ENCODE measurements at regions not wholly inside any gene's neighbourhood (a gene's known extent, or its start where the extent isn't known, plus 50 kb on each side); places are given as distances from the start of the nearest gene placed in this dataset.

DNA sequence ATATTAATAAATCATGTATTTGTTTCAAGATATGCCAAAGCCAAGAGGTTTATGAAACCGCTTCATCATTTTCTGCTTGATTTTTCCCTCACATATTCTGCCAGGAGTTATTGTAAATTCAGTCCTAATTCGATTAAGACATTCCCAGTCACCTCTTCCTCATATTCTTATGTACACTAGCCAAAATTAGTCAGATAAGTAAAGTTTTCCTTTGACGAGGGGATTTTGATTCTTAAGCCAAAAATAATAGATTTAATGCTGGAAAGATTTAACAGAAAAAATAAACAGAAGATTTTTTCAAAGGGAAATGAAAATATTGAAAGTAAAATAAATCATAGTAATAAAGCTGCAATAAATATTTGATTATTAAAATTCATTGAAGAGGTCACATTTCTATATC, 51.0 kb upstream of the VEGFC start:
- no peak overlapping the region for H3K27ac ChIP-seq
- H3K4me3 ChIP-seq = no peak overlapping the region

DNA sequence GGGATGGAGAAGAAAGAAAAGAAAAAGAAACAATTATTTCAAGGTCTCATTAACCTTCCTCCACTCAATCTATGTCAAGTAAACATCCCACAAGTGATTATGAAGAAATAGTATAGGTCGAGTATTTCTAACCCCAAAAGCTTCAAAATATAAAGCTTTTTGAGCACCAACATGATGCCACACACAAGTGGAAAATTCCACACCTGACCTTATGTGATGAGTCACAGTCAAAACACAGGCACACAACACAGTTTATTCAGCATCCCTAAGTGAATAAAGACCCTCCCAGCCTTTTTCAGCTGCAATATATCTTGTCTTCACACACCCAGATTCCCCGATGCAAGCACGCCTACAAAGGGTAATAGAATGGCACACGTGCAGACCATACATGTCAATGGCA, 51.7 kb upstream of the VEGFC start:
- Histone ChIP-seq H3K4me3 (no peak overlapping the region), H3K27ac (no peak overlapping the region)

DNA sequence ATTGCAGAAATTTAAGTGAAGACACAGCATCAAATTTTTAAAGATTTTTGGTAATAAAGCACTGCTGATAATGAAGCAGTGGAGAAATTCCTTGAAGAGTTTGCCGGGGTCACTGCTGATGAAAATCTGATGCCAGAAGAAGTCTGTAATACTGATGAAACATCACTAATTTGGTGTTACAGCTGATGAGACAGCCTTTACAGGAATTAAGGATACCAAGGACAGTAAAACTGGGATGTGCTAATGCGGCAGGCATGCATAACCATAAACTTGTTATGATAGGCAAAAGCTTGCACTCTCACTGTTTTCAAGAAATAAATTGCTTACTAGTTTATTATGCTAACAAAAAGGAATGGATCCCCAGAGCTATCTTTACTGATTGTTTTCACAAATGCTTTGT, 52.9 kb upstream of the VEGFC start:
- Histone ChIP-seq H3K27ac (no peak overlapping the region), H3K4me3 (no peak overlapping the region)

DNA sequence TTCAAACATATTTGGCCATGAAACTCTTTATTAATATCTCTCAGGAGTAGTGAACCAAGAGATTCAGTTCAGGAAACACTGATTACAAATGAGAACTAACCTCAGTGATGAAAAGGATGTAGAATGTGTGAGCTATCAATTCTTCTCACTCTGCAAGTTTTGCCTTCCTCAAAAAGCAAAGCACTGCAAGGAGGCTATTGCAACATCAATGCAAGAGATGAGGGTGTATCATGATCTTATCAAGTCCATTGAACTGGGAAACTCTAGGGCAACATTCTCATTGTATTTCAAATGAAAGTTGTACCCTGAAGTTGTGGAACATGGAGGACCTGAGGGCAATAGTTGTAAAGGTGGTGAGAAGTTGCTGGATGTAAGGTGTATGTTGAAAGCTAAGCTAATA, 56.4 kb upstream of the VEGFC start:
- Histone ChIP-seq H3K27ac (no peak overlapping the region), H3K4me3 (no peak overlapping the region)

DNA sequence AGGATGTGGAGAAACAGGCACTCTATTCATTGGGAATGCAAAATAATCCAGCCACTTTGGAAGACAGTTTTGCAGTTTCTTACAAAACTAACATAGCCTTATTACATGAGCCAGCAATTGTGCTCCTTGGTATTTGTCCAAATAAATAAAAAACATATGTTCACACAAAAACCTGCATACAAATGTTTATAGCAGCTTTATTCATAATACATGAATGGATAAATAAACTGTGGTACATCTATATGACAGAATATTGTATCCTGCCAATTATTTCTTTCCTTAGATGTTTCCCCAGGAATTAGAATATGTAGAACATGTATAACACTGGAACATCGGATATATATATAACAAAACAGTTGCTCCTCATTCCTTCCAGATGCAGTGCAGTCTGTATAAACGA, 57.7 kb upstream of the VEGFC start:
- Histone ChIP-seq H3K27ac (no peak overlapping the region), H3K4me3 (no peak overlapping the region)

DNA sequence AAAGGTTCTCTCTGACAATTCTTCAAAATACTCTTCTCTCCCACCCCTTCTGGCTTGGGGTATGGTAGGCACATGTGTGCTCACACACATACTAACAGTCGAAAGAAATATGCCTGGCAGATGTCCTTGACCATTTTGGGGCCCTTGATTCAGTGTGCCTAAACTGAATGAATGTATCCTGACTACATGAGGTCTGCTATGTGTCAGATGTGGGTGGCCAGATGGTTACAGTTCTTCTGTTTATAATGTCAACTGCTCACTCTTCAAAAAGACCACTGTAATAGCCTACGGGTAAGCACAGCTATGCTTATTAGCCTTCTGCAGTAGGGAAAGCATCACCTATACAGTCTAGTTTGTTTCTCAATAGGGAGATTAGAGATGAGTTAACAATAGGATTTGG, 63.7 kb upstream of the VEGFC start:
- H3K4me3 ChIP-seq = no peak overlapping the region
- H3K27ac ChIP-seq = no peak overlapping the region

DNA sequence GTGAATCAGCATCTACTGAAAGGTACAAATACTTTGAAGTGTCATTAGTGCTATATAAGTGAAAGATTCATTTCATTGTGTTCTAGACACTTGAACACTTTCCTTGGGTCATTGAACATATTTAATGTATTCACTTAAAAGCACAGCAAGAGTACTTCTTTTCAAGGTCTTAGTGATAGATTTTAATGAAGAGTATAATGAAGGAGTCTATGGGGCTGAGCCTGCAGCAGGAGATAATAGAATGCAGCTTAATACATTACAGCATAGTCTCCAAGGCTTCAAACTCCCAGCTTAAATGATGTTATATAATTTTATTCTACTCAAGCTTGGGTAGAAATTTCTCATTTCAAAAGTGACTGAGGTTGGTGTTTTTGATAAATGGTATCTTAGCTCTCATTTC, 66.1 kb upstream of the VEGFC start:
- H3K27ac ChIP-seq = no peak overlapping the region
- H3K4me3 ChIP-seq = no peak overlapping the region

DNA sequence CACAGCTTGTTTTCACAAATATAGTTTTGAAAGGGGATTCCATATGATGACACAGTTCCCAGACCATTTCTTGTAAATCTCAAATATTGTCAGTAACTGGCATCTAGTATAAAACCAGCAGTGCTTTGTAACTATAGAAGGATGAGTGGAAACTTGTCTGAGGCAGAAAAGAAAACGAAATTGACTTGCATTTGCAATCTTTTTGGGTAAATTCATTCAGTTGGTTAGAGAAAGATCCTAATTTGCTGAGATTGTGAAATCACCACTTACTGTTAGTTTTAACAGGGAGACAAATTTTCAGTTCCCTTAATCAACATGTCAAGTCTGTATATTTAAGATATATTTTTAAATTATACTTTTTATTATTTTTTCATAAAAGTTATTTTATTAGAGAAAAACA, 71.5 kb upstream of the VEGFC start:
- H3K27ac ChIP-seq = no peak overlapping the region
- no peak overlapping the region for H3K4me3 ChIP-seq

DNA sequence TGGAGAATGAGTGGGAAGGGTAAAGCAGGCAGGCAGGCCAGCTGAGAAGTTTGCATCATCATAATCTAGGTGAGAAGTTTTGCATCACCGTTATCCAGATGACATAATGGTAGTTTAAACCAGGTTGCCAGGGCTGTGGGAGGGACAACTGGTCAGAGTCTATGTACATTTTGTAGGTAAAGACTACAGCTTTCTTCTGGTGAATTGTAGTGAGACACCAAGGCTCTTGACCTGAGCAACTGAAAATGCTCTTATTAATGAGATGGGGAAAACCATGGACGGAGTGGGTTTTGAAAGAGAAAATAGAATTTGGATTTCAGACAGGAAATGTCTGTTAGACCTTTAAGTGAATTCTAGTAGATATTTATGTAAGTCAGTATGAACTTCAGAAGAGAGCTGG, 76.0 kb upstream of the VEGFC start:
- Histone ChIP-seq H3K4me3 (no peak overlapping the region), H3K27ac (no peak overlapping the region)

DNA sequence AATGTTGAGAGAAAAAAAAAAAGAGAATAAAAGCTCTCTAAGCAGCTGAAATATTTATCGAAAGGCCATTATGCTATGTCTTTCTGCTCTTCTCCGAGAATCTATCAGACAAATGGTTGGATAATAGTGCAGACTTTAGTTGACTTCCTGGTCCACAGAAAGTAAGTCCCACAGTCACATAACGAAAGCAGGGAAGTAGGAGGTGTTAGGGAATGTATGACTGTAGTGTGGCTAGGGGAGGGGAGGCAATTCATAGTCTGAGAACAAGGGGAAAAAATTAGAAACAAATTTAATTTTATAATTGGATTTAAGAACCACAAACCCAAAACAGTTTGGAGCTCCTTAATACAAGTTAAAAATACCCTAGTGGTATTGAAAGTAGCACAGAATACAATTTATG, 79.7 kb upstream of the VEGFC start:
- no peak overlapping the region for H3K27ac ChIP-seq
- no peak overlapping the region for H3K4me3 ChIP-seq

DNA sequence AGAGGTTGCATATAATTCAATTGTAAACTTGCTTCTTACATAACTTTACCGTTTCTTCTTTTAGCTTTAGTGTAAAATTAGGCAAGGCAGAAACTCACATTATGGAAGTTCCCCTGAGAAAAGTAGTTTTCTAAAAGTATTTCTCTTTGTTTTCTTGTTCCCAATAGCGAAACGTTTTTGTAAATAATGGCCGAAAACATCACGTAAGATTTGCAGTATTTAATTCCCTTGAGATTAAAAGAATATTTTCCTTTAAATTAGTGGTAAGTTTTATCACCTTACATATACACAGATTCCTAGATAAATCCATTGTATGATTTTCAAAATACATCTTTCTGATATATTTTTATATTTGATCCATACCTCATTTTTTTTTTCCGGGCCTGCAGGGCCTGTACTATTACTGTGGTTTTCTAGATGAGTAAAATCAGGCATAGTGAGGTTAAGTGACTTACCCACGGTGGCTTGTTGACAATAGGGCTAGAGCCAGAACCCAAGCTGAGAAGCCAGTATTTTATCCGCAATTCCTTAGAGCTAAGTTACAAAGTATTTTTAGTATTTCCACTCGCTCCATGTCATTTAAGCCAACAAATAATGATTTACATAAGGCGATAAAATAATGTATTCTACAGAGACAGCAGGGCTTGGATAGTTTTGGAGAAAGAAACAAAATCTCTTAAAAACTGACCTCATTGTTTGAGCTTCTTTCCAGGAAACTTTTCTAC, 82.2 kb upstream of the VEGFC start:
- Histone ChIP-seq H3K27ac (no peak overlapping the region), H3K4me3 (no peak overlapping the region)

DNA sequence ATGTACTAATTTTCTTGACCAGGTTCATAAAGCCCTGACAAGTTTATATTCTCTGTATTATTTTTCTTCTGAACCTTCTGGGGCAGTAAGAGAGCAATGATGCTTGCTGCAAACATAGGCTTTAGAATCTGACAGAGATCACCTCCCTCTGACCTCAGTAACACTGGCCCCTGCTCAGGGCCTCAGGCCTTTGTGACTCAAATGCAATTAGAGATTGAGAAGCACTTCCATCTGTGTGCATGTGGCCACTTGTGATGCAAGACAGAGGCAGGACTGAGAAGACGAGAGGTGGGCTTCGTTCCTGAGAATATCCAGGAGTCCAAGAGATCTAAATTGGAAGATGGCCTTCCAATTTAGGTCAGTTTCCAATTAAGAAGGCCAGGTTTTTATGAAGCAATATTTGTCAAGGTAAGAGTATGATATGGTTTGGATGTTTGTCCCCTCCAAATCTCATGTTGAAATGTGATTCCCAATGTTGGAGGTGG, 82.8 kb upstream of the VEGFC start:
- Histone ChIP-seq H3K27ac (no peak overlapping the region), H3K4me3 (no peak overlapping the region)

DNA sequence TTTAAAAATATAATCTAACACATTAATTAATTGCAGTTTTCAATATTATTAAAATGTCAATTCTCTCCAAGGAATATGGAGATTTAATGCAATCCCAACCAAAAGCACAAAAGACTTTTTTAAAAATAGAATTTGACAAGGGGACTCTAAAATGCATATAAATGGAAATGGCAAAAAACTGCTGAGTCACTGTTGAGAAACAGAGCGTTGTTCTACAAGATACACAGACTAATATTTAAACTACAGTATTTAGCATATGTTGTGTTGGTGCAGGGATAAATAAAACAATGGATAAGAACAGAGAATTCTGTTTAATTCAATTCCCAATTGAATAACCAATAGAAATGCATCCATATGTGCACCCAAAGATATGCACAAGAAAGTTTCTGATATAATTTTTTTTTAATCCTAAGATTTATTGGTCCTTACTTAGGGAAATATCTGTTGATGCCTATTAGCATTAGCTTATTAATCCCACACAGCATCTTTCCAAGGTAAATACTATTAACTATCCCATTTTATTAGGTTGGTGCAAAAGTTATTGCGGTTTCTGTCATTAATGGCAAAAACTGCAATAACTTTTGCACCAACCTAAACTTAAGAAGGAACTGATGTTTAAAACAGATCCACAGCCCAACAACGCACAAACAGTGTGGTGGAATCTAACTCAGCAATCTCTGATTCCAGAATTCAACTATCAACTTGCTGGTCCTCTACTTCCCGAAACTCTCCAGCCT, 86.8 kb upstream of the VEGFC start:
- H3K4me3 ChIP-seq = no peak overlapping the region
- no peak overlapping the region for H3K27ac ChIP-seq

DNA sequence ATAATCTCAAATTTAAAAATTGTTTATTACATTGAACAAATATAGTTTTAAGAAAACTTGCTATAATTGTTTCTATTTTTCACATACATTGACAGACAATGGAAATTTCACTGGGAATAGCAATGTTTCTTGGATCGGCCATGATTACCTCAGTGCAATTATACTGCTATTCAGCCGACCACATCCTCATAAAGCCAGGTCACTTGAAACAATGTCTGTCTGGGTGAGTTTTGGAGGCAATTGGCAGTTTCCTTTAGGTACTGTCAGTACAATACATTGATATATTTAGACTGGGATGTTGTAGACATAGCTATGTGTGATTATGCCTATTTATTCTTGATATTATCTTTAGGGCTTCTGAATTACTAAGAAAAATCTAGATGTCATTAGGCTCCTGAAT, 89.5 kb upstream of the VEGFC start:
- H3K27ac ChIP-seq = no peak overlapping the region
- H3K4me3 ChIP-seq = no peak overlapping the region

DNA sequence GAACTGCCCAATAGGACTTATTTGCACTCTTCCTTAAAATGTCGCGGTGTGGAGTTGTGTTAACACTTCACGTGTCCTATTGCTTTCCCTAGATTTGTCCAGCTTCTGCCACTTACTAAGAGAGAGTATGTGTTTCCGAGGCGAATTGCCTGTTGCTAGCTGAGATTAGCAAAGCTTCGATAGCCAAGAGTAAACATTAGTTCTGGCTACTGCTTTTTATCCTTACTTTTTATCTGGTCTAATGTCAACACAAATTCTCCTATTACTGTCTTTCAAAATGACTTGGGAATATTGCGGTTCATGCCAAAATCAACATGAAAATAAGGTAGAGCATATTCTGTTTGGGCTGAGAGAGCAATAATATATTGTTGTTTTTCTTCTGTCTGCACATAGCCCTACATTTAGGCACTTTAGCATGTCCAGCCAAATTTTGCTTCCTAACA, 90.4 kb upstream of the VEGFC start:
- H3K27ac ChIP-seq = no peak overlapping the region
- no peak overlapping the region for H3K4me3 ChIP-seq

DNA sequence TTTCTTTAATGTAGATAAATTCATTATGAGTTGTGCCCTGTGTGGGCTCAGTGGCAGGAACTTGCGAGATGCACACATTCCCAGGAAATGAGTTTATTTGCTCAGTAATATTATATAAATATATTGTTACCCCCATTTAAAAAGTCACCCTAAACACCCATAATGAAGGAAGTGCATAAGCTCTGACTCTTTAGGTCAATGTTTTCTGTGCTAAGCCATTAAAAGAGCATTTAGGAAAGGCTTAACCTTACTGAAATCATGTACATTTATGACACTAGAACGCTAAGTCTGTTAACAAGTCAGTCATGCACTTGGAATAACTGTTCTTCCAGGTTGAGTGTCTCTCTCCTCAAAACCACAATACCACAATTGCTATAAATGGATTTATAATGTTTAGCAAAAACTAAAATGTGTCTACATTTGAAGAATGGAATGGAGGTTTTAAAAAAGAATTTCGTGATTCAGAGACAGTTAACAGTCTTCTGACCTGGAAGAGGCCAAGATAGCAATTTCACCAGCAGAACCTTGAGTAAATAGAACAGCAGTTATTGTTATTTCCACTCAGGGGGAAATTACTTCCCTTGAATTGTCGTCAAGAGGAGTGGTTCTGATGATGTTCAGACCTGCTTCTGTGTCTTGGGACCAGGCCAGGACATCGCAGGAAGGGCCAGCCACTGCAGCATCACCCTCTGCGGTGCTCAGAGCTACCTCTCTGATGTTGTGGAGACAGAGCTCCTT, 91.1 kb upstream of the VEGFC start:
- no peak overlapping the region for H3K27ac ChIP-seq
- H3K4me3 ChIP-seq = no peak overlapping the region

DNA sequence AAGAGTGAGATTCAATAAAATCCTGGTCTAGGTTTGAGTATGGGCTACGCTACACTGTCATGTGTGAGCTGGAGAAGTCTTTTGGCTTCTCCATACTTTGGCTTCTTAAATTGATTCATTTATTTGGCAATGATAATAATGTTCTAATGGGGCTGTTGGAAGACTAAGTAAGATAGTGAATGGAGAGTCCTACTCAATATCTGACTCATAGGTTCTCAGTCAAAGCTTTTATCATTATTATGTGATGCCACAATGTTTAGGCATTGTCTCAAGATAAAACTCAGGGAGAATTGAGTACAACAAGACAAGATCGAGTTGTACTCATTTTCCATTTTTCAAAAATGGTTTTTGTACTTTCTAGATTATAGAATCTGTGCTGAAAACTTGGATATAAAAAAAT, 92.5 kb upstream of the VEGFC start:
- H3K27ac ChIP-seq = no peak overlapping the region

DNA sequence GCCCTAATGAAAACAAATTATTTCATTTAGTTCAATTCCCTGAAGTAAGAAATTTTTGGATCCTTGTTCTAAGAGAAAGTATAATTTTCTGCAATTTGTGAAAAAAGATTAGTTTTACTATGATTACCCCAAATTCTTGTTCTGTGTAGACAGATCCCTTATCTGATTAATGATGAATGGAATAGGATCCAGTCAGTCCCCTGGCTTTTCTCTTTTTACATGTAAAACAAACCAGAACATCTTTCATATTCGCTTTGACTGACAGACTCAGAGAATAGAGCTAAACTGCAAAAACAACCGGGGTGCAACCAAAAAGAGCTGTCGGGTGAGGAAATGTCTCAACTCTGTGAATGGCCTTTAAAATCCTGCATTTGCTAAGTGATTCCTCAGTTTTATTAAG, 93.4 kb upstream of the VEGFC start:
- Histone ChIP-seq H3K27ac (no peak overlapping the region), H3K4me3 (no peak overlapping the region)

More for the DNA sequence above, 92.5 kb upstream of the VEGFC start:
- no peak overlapping the region for H3K4me3 ChIP-seq

DNA sequence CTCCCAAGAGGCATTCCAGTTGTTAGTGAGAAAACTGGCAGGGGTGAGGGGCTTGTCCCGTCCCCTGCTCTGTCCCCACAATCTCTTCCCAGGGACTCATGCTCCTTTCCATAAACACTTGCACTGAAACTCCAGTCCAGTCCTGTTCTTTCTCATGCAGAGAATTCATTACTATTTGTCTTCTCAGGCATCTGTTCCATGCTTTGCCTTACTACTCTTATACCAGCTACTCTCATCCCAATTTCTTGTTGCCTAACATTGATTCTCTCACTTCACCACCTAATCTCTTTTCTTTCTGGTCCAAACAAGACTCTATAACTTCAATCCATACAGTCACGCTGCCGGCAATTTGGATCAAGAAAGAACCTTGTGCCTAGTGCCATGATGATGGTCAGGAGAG, 97.1 kb upstream of the VEGFC start:
- Histone ChIP-seq H3K4me3 (no peak overlapping the region), H3K27ac (no peak overlapping the region)

DNA sequence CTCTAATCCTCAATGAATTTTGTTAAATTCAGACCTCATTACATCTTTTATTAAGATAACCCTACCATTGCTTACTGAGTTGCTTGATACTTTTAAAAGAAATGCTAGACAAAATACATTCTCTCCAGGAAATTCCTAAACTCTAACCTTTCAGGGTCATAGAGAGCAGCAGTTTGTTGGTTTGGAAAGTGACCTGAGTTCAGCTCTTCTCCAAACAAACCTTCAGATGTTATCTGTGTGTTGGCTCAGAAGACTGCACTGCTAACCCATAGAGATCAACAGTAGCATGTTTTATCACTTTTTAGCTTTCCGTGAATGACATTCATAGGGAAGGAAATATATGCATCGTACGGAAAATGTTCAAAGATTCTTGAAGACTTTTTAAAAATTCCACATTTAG, 101.8 kb upstream of the VEGFC start:
- H3K27ac ChIP-seq = no peak overlapping the region
- no peak overlapping the region for H3K4me3 ChIP-seq

DNA sequence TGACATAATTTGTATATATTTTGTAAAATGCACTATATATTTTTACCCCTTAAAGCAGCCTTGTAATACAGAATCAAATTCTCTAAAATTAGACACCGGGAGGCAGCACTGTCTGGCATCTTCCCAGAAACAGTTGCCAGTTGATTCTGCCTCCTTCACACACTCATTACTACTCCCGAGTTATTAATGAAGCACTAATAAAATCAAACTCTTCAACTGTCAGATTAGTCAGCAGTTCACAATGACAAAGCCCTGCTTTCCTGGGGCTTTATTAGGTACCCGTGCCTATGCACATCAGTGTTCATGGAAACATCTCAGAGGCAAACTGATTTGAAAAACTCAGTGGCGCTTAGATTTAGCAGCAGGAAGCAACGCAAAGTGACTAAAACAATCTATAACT, 103.5 kb upstream of the VEGFC start:
- no peak overlapping the region for H3K4me3 ChIP-seq

More for the DNA sequence above, 103.5 kb upstream of the VEGFC start:
- no peak overlapping the region for H3K27ac ChIP-seq
